Trophoblast cell (in vitro differentiated cells and primary cell): ENCODE measurements at regions not wholly inside any gene's neighbourhood (a gene's known extent, or its start where the extent isn't known, plus 50 kb on each side); places are given as distances from the start of the nearest gene placed in this dataset.
A peak's percentile ranks its signal among the peaks of the same experiment; 100 is the strongest.

Source experiments
- DNase-seq, 2 donors: peaks; one replicate each; pipeline ENCODE4 v3.0.0-alpha.2; 2016
- H2AFZ ChIP-seq: 2 replicates; pipeline ENCODE4 v1.6.1; 2013; ENCODE audit warnings: low read length, moderate library complexity, mild to moderate bottlenecking; ENCODE audit not compliant: insufficient read depth, poor library complexity
- H2AK5ac ChIP-seq: 2 replicates; pipeline ENCODE4 v1.6.1; 2013; ENCODE audit warnings: mild to moderate bottlenecking, low read length
- H2BK120ac ChIP-seq: 2 replicates; pipeline ENCODE4 v1.6.1; 2013; ENCODE audit warnings: low read length, mild to moderate bottlenecking, moderate library complexity; ENCODE audit not compliant: insufficient read depth, poor library complexity
- H2BK12ac ChIP-seq: 2 replicates; pipeline ENCODE4 v1.6.1; 2013; ENCODE audit warnings: mild to moderate bottlenecking, low read length, moderate library complexity
- H2BK5ac ChIP-seq: 2 replicates; pipeline ENCODE4 v1.6.1; 2013; ENCODE audit warnings: low read length, low read depth, moderate library complexity, mild to moderate bottlenecking; ENCODE audit not compliant: poor library complexity
- H3K14ac ChIP-seq: 2 replicates; pipeline ENCODE4 v1.6.1; 2013; ENCODE audit warnings: mild to moderate bottlenecking, low read length
- H3K18ac ChIP-seq: 2 replicates; pipeline ENCODE4 v1.6.1; 2013; ENCODE audit warnings: mild to moderate bottlenecking, low read length
- H3K23ac ChIP-seq: 2 replicates; pipeline ENCODE4 v1.6.1; 2013; ENCODE audit warnings: low read length
- H3K27ac ChIP-seq: 2 replicates; pipeline ENCODE4 v1.5.1; 2013; ENCODE audit warnings: low read depth, mild to moderate bottlenecking, inconsistent platforms, low read length, moderate library complexity
- H3K27me3 ChIP-seq: 2 replicates; pipeline ENCODE4 v1.6.1; 2013; ENCODE audit warnings: inconsistent platforms, mild to moderate bottlenecking, low read length, moderate library complexity; ENCODE audit not compliant: insufficient read depth
- H3K36me3 ChIP-seq, 2 experiments: 1 replicate in 1 of 2; 2 replicates in 1 of 2; pipeline ENCODE4 v1.6.1; 2013; ENCODE audit warnings: low read length in 2 of 2, mild to moderate bottlenecking in 2 of 2, moderate library complexity in 1 of 2; ENCODE audit not compliant: insufficient read depth in 2 of 2, control insufficient read depth in 1 of 2
- H3K4ac ChIP-seq: 2 replicates; pipeline ENCODE4 v1.6.1; 2013; ENCODE audit warnings: low read depth, mild to moderate bottlenecking, low read length, moderate library complexity
- H3K4me1 ChIP-seq, 2 experiments: 1 replicate in 1 of 2; 2 replicates in 1 of 2; pipeline ENCODE4 v1.6.1; 2013; ENCODE audit warnings: low read length in 2 of 2, mild to moderate bottlenecking in 2 of 2, moderate library complexity in 1 of 2; ENCODE audit not compliant: insufficient read depth in 2 of 2, control insufficient read depth in 1 of 2
- H3K4me2 ChIP-seq: 2 replicates; pipeline ENCODE4 v1.6.1; 2013; ENCODE audit warnings: inconsistent platforms, mild to moderate bottlenecking, low read length, moderate library complexity
- H3K4me3 ChIP-seq: 2 replicates; pipeline ENCODE4 v1.5.1; 2013; ENCODE audit warnings: mild to moderate bottlenecking, low read depth, low read length, inconsistent platforms
- H3K79me1 ChIP-seq: one replicate; pipeline ENCODE4 v1.6.1; 2013; ENCODE audit warnings: low read length
- H3K79me2 ChIP-seq: 2 replicates; pipeline ENCODE4 v1.6.1; 2013; ENCODE audit warnings: low read length, mild to moderate bottlenecking; ENCODE audit not compliant: control insufficient read depth, insufficient read depth, poor library complexity
- H3K9ac ChIP-seq: 2 replicates; pipeline ENCODE4 v1.6.1; 2013; ENCODE audit warnings: mild to moderate bottlenecking, low read length
- H3K9me3 ChIP-seq: 2 replicates; pipeline ENCODE4 v1.6.1; 2013; ENCODE audit warnings: low read depth, mild to moderate bottlenecking, control low read depth, inconsistent platforms, low read length; ENCODE audit not compliant: insufficient read depth
- H4K12ac ChIP-seq: 2 replicates; pipeline ENCODE4 v1.6.1; 2013; ENCODE audit warnings: low read depth, mild to moderate bottlenecking, low read length, moderate library complexity
- H4K8ac ChIP-seq: 2 replicates; pipeline ENCODE4 v1.6.1; 2013; ENCODE audit warnings: low read depth, mild to moderate bottlenecking, low read length, moderate library complexity
- H4K91ac ChIP-seq: one replicate; pipeline ENCODE4 v1.6.1; 2013; ENCODE audit warnings: low read depth, mild to moderate bottlenecking, low read length, moderate library complexity
- WGBS: extraction: QIAGEN DNeasy Blood & Tissue Kit; methylation state at CpG from one replicate; pipeline ENCODE4 v1.1.7; 2013; ENCODE audit warnings: missing lambda C conversion rate; ENCODE audit not compliant: insufficient read length, insufficient coverage; ENCODE audit errors: extremely low coverage; 5-methylcytosine and 5-hydroxymethylcytosine counted together

DNA sequence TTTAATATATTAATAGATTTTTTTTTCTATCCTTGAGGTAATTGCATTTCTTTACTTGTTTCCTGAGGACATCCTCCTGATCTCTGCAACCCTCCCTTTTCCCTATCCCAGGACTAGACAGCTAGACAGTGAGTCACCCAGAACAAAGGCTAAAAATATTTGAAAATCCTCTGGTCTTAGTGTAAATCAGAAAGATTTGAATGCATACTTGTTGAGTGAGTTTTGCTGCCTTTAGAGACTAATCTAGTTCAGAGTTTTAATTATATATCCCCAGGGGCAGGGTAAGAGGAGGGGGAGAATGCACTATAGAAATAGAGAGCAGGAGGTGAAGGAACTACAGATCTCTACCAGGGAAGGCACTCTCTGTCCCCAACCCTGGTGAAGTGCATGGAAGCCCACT lies 202.3 kb upstream of the TCF4 start:
- Histone ChIP-seq H3K79me1 (peaks cover 29% of the 10 kb centered on the region), H3K18ac (peak overlapping the region; percentile 84), H3K4me3 (no peak overlapping the region), H4K91ac (peak overlapping the region; percentile 98), H3K36me3 (no peaks in the 10 kb centered on the region), H3K27ac (peak overlapping the region; percentile 93), H3K4me2 (no peak overlapping the region), H3K14ac (peak overlapping the region; percentile 69), H2BK5ac (peak overlapping the region; percentile 75), H3K9ac (no peak overlapping the region), H2BK12ac (peak overlapping the region; percentile 88), H3K4me1 (peaks cover 3 to 11% of the 10 kb centered on the region in 2 experiments), H2AK5ac (peak overlapping the region; percentile 55), H4K8ac (peak overlapping the region; percentile 76), H4K12ac (no peak overlapping the region), H3K9me3 (no peaks in the 10 kb centered on the region), H3K27me3 (no peaks in the 10 kb centered on the region), H3K4ac (peak overlapping the region; percentile 66), H3K79me2 (peaks cover 1% of the 10 kb centered on the region), H2BK120ac (peak overlapping the region; percentile 77), H3K23ac (no peak overlapping the region), H2AFZ (peak overlapping the region; percentile 23)
- DNase-seq: peak; percentile 46 to 88

DNA sequence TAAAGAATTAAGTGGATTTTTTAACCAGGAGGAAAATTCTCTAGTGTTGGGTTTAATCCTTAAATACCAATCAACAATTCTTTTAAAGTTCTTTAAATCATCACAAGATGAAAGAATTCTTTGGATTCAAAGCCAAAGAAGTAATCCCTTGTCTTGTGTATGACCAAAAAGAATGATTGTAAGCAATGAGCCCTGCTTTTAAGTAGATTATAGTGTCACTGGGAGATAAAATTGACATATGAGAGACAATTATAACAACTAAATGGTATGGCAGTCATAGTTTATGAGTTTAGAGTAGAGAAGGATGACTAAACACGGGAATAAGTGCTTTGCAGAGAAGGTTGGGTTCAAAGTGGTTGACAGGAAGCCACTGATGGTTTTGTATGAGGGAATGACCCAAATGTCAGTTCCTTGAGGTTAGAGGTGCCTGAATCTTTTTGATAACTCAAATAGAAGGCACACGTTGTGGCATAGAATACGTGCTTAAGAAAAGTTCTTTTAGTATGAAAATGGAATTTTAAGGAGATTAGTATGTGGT lies 199.6 kb upstream of the TCF4 start:
- no peak overlapping the region for H3K4me2 ChIP-seq
- H3K79me1 ChIP-seq: peaks cover 25% of the 10 kb centered on the region
- no peak overlapping the region for H2BK5ac ChIP-seq
- H4K12ac ChIP-seq: no peak overlapping the region
- peaks cover 3 to 11% of the 10 kb centered on the region in 2 experiments for H3K4me1 ChIP-seq
- no peak overlapping the region for H3K4me3 ChIP-seq
- H4K8ac ChIP-seq: no peak overlapping the region
- no peak overlapping the region for H2BK120ac ChIP-seq
- no peak overlapping the region for H4K91ac ChIP-seq
- no peak overlapping the region for H3K9ac ChIP-seq
- no peaks in the 10 kb centered on the region for H3K36me3 ChIP-seq
- H2AFZ ChIP-seq: no peak overlapping the region
- H3K4ac ChIP-seq: no peak overlapping the region
- no CpG with 5 or more reads among the region's 3 CpGs for WGBS
- peaks cover 1% of the 10 kb centered on the region for H3K79me2 ChIP-seq
- no peak overlapping the region for H3K18ac ChIP-seq
- no peak overlapping the region for H3K23ac ChIP-seq
- H3K9me3 ChIP-seq: no peaks in the 10 kb centered on the region
- no peak for DNase-seq
- no peak overlapping the region for H3K14ac ChIP-seq
- no peak overlapping the region for H2BK12ac ChIP-seq
- H3K27me3 ChIP-seq: no peaks in the 10 kb centered on the region
- H3K27ac ChIP-seq: no peak overlapping the region
- no peak overlapping the region for H2AK5ac ChIP-seq

DNA sequence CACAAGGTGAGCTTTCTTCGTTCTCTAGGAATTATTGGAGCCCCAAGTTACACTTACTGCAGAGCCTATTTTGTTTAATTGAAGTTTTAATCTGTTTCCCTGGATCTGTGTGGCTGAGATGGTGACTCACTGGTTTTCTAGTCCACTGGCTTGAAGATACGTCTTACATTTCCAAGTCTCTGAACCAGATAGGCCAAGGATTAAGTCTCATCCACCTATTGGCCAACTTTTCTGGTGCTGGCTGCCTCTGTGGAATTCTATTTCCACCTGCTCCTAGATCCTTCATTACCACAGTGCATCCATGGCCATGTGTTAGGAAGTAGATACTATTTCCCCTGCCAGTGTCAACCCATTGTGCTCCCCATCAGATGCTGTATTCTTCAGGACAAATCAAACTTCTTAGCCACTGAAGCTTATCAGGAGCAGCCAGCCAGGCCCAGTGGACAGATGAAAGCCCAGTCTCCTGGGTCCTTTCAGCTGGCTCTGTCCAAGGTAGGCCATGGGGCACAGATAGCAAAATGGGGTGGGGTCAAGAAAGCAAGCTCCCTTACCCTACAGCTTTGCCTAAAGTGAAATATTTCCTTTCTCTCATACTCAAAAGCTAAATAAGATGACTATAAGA lies 198.8 kb upstream of the TCF4 start:
- WGBS: no CpG with 5 or more reads among the region's 2 CpGs
- Histone ChIP-seq H3K23ac (no peak overlapping the region), H2BK12ac (peak overlapping the region; percentile 55), H3K4me1 (peaks cover 3 to 11% of the 10 kb centered on the region in 2 experiments), H3K4me3 (no peak overlapping the region), H2BK120ac (peak overlapping the region; percentile 8), H3K79me2 (peaks cover 1% of the 10 kb centered on the region), H4K91ac (no peak overlapping the region), H3K4me2 (no peak overlapping the region), H2BK5ac (no peak overlapping the region), H2AK5ac (no peak overlapping the region), H3K27me3 (no peaks in the 10 kb centered on the region), H3K4ac (no peak overlapping the region), H2AFZ (no peak overlapping the region), H3K9me3 (no peaks in the 10 kb centered on the region), H3K14ac (no peak overlapping the region), H3K18ac (no peak overlapping the region), H3K9ac (no peak overlapping the region), H3K36me3 (no peaks in the 10 kb centered on the region), H3K79me1 (peaks cover 24% of the 10 kb centered on the region), H3K27ac (no peak overlapping the region), H4K8ac (peak overlapping the region; percentile 1), H4K12ac (no peak overlapping the region)
- no peak for DNase-seq

DNA sequence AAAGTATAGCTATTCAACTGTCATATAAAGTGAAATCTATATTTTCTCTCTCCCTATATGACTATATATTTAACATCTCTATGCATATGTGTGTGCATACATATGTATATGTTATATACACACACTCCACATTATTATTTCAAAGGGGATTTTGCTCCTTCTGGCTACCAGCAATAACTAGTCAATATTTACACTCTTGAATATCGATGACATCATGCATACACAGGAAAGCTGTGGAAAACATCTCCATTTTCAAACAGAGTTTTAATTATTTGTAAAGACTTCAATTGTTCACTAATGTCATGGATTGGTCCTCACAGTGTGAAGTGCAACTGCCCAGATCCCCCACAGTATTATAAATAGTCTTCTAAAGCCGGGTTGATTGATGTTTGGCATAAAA lies 195.9 kb upstream of the TCF4 start:
- Histone ChIP-seq H3K27me3 (no peaks in the 10 kb centered on the region), H4K91ac (no peak overlapping the region), H4K12ac (no peak overlapping the region), H3K79me1 (peaks cover 23% of the 10 kb centered on the region), H3K79me2 (peaks cover 3% of the 10 kb centered on the region), H3K14ac (no peak overlapping the region), H3K4me2 (no peak overlapping the region), H3K18ac (no peak overlapping the region), H2BK12ac (no peak overlapping the region), H3K36me3 (no peaks in the 10 kb centered on the region), H4K8ac (no peak overlapping the region), H2BK5ac (no peak overlapping the region), H2AFZ (no peak overlapping the region), H3K9me3 (no peaks in the 10 kb centered on the region), H3K4me1 (peaks cover 6 to 10% of the 10 kb centered on the region in 2 experiments), H3K4me3 (no peak overlapping the region), H2AK5ac (no peak overlapping the region), H3K4ac (no peak overlapping the region), H2BK120ac (no peak overlapping the region), H3K27ac (no peak overlapping the region), H3K23ac (no peak overlapping the region), H3K9ac (no peak overlapping the region)
- DNase-seq: no peak
- no CpG with 5 or more reads among the region's 2 CpGs for WGBS
